HCT116 (cell line): ENCODE measurements at regions not wholly inside any gene's neighbourhood (a gene's known extent, or its start where the extent isn't known, plus 50 kb on each side); places are given as distances from the start of the nearest gene placed in this dataset.

Source experiments
- ATAC-seq: fragments of 200-7000 bp; cut with Tn5 transposase; 2 replicates; pipeline ENCODE4 v1.9.1; 2020; ENCODE audit warnings: mild to moderate bottlenecking, moderate library complexity
- BruUV-seq: library from RNA; stranded (reverse); fragments of 400-500 nt; replicated peaks from 2 replicates; lab custom pipeline; 2021; lab: Mats Ljungman, UMichigan
- CTCF ChIA-PET: fragments of 300-600 bp; sonication (Branson Sonifier 250); formaldehyde crosslinking; loops from one replicate; lab custom pipeline; 2021; ENCODE audit warnings: antibody characterized with exemption; lab: Charles Lee
- POLR2A ChIA-PET: fragments of 300-600, 350-600 bp; sonication (Branson Sonifier 250); formaldehyde crosslinking; loops from one replicate; lab custom pipeline; 2021; ENCODE audit warnings: antibody characterized with exemption; lab: Charles Lee
- RAD21 ChIA-PET, 2 experiments: fragments of 300-600 bp; sonication (Branson Sonifier 250); formaldehyde crosslinking; loops; one replicate each; lab custom pipeline; 2023; ENCODE audit warnings: low total read pairs in 2 of 2; ENCODE audit not compliant: uncharacterized antibody in 2 of 2, unreplicated experiment in 2 of 2, low non-redundant PET in 1 of 2; lab: Charles Lee
- DNase-seq: peaks from one replicate; pipeline ENCODE4 v3.0.0-alpha.2; 2010; ENCODE audit warnings: low read depth, low spot score
- H2AFZ ChIP-seq: fragments of 200-600 bp; shearing (Covaris generic), sonication (generic); 2 replicates; pipeline ENCODE4 v1.6.1; 2017; ENCODE audit warnings: low read depth, mixed run types, mixed read lengths, antibody characterized with exemption, low read length; ENCODE audit not compliant: poor library complexity, severe bottlenecking
- H3K27ac ChIP-seq: 2 replicates; pipeline ENCODE4 v1.5.1; 2012; ENCODE audit warnings: low read depth, low read length
- H3K27me3 ChIP-seq: fragments of 200-600 bp; sonication (generic); 2 replicates; pipeline ENCODE4 v1.6.1; 2016; ENCODE audit warnings: mixed run types, low read length, mixed read lengths; ENCODE audit not compliant: insufficient read depth
- H3K36me3 ChIP-seq, 2 experiments: fragments of 200-500 bp in 1 of 2; fragments of 200-600 bp in 1 of 2; sonication (Bioruptor generic) in 1 of 2; sonication (generic) in 1 of 2; 2 replicates each; pipeline versions ENCODE4 v1.5.1 to v1.6.1; 2014 to 2016; ENCODE audit warnings: low read length in 2 of 2, inconsistent platforms in 1 of 2, mixed read lengths in 1 of 2, mixed run types in 1 of 2; ENCODE audit not compliant: insufficient read depth in 2 of 2, control insufficient read depth in 1 of 2
- H3K4me1 ChIP-seq, 2 experiments: fragments of 200-600 bp in 1 of 2; sonication (generic) in 1 of 2; 2 replicates each; pipeline versions ENCODE4 v1.5.1 to v1.6.1; 2012 to 2017; ENCODE audit warnings: low read length in 2 of 2, inconsistent platforms in 1 of 2, mild to moderate bottlenecking in 1 of 2, mixed read lengths in 1 of 2, mixed run types in 1 of 2, moderate library complexity in 1 of 2; ENCODE audit not compliant: insufficient read depth in 2 of 2, control insufficient read depth in 1 of 2
- H3K4me2 ChIP-seq: fragments of 200-600 bp; sonication (generic); 2 replicates; pipeline ENCODE4 v1.6.1; 2017; ENCODE audit warnings: mixed run types, low read length, mixed read lengths
- H3K4me3 ChIP-seq, 2 experiments: fragments of 200-600 bp in 1 of 2; sonication (generic) in 1 of 2; replicated peaks in 1 of 2; 2 replicates each; pipeline ENCODE4 v1.5.1; 2011 to 2016; ENCODE audit warnings: low read length in 2 of 2, control low read depth in 1 of 2, low read depth in 1 of 2, mild to moderate bottlenecking in 1 of 2, mixed read lengths in 1 of 2, mixed run types in 1 of 2
- H3K79me2 ChIP-seq: fragments of 200-600 bp; sonication (generic); 2 replicates; pipeline ENCODE4 v1.6.1; 2017; ENCODE audit warnings: mild to moderate bottlenecking, mixed run types, low read length, moderate library complexity, mixed read lengths; ENCODE audit not compliant: insufficient read depth
- H3K9ac ChIP-seq: fragments of 200-600 bp; sonication (generic); 2 replicates; pipeline ENCODE4 v1.6.1; 2016; ENCODE audit warnings: low read length, mixed read lengths
- H3K9me2 ChIP-seq: fragments of 200-600 bp; sonication (generic), shearing (Covaris generic); 2 replicates; pipeline ENCODE4 v1.6.1; 2017; ENCODE audit warnings: mixed run types, mild to moderate bottlenecking, moderate library complexity; ENCODE audit not compliant: insufficient read depth
- H3K9me3 ChIP-seq, 2 experiments: fragments of 200-500 bp in 1 of 2; fragments of 200-600 bp in 1 of 2; sonication (Bioruptor generic) in 1 of 2; sonication (generic) in 1 of 2; 2 replicates each; pipeline ENCODE4 v1.6.1; 2014 to 2017; ENCODE audit warnings: low read length in 2 of 2, mixed read lengths in 2 of 2, inconsistent platforms in 1 of 2, low read depth in 1 of 2, mild to moderate bottlenecking in 1 of 2, mixed run types in 1 of 2, moderate library complexity in 1 of 2; ENCODE audit not compliant: control insufficient read depth in 1 of 2, insufficient read depth in 1 of 2
- H4K20me1 ChIP-seq: fragments of 200-600 bp; sonication (generic), shearing (Covaris generic); 2 replicates; pipeline ENCODE4 v1.6.1; 2017; ENCODE audit warnings: mixed run types, mild to moderate bottlenecking, moderate library complexity; ENCODE audit not compliant: insufficient read depth
- EZH2 ChIP-seq: fragments of 200-600 bp; sonication (generic); IDR thresholded peaks from 2 replicates; pipeline ENCODE4 v1.6.1; 2017; ENCODE audit warnings: antibody characterized with exemption, mixed run types
- EZH2phosphoT487 ChIP-seq: fragments of 200-600 bp; IDR thresholded peaks from 2 replicates; pipeline ENCODE4 v1.6.1; 2018; ENCODE audit warnings: antibody characterized with exemption, borderline replicate concordance
- JUND ChIP-seq: IDR thresholded peaks from 2 replicates; pipeline ENCODE4 v1.6.1; 2012
- POLR2AphosphoS5 ChIP-seq: IDR thresholded peaks from 2 replicates; pipeline ENCODE4 v1.6.1; 2011; ENCODE audit warnings: mild to moderate bottlenecking, low read depth, low read length, moderate library complexity
- RAD21 ChIP-seq: IDR thresholded peaks from 2 replicates; pipeline ENCODE4 v1.6.1; 2012; ENCODE audit warnings: low read depth, mild to moderate bottlenecking
- YY1 ChIP-seq: IDR thresholded peaks from 2 replicates; pipeline ENCODE4 v1.6.1; 2011; ENCODE audit warnings: low read length, low read depth, moderate library complexity, mild to moderate bottlenecking; ENCODE audit not compliant: insufficient replicate concordance; ENCODE audit errors: extremely low read depth
- intact Hi-C: fragments of 100-400 bp; cut with micrococcal nuclease; formaldehyde crosslinking; loops from 2 replicates; pipeline ENCODE4 v1.10.0; 2022
- TF ChIP-seq, protein P1 (sequence below), 3 experiments: fragments of 200-600 bp in 1 of 3; sonication (generic) in 1 of 3; IDR thresholded peaks in 2 of 3; conservative IDR thresholded peaks in 1 of 3; 2 replicates each; pipeline ENCODE4 v1.5.1; 2012 to 2017; ENCODE audit warnings: low read depth in 2 of 3, low read length in 2 of 3, antibody characterized with exemption in 1 of 3, borderline replicate concordance in 1 of 3, control low read depth in 1 of 3, mild to moderate bottlenecking in 1 of 3, mixed read lengths in 1 of 3, mixed run types in 1 of 3, moderate library complexity in 1 of 3; ENCODE audit not compliant: insufficient read depth in 1 of 3
- TF ChIP-seq, protein P2 (sequence below): IDR thresholded peaks from 2 replicates; pipeline ENCODE4 v1.6.1; 2011; ENCODE audit warnings: mild to moderate bottlenecking, low read length, moderate library complexity; ENCODE audit not compliant: insufficient replicate concordance; ENCODE audit errors: extremely low read depth

DNA sequence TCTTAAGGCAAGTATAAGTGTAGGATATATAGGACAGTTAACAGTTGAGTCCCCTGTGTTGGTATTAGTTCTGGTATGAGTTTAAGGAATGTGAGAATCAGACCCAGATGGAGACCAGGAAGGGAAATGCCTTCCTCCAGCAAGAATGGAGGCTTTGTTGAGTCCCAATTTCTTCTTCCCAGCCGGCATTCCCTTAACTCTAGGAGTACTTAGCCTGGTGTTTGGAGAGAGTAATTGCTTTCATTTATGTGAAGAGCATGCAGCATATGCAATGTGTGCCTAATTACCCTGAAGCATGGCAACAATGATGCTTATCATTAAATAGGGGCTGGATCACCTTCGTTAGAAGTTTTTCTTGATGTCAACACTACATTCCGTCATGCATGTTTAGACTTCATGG lies 225.9 kb upstream of the XYLT1 start:
- no peak overlapping the region for H3K4me2 ChIP-seq
- no peaks in the 10 kb centered on the region for H3K9me2 ChIP-seq
- H3K27ac ChIP-seq, result no peak overlapping the region
- ChIA-PET RAD21 (no interaction called here), POLR2A (no interaction called here), CTCF (no interaction called here)
- intact Hi-C loops, result no loop called here
- TF ChIP-seq EZH2phosphoT487 (no peak), YY1 (no peak), EZH2 (no peak), RAD21 (no peak), POLR2AphosphoS5 (no peak), JUND (no peak)
- TF ChIP-seq, protein P1, sequence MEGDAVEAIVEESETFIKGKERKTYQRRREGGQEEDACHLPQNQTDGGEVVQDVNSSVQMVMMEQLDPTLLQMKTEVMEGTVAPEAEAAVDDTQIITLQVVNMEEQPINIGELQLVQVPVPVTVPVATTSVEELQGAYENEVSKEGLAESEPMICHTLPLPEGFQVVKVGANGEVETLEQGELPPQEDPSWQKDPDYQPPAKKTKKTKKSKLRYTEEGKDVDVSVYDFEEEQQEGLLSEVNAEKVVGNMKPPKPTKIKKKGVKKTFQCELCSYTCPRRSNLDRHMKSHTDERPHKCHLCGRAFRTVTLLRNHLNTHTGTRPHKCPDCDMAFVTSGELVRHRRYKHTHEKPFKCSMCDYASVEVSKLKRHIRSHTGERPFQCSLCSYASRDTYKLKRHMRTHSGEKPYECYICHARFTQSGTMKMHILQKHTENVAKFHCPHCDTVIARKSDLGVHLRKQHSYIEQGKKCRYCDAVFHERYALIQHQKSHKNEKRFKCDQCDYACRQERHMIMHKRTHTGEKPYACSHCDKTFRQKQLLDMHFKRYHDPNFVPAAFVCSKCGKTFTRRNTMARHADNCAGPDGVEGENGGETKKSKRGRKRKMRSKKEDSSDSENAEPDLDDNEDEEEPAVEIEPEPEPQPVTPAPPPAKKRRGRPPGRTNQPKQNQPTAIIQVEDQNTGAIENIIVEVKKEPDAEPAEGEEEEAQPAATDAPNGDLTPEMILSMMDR (IDR thresholded peaks at IDR 0.05 in 2 of 3, conservative IDR thresholded peaks at IDR 0.05 in 1 of 3; ENCODE audit: borderline replicate concordance in 1 of 3, insufficient read depth in 1 of 3, low read depth in 2 of 3, low read length in 2 of 3), result no peak
- TF ChIP-seq, protein P2, sequence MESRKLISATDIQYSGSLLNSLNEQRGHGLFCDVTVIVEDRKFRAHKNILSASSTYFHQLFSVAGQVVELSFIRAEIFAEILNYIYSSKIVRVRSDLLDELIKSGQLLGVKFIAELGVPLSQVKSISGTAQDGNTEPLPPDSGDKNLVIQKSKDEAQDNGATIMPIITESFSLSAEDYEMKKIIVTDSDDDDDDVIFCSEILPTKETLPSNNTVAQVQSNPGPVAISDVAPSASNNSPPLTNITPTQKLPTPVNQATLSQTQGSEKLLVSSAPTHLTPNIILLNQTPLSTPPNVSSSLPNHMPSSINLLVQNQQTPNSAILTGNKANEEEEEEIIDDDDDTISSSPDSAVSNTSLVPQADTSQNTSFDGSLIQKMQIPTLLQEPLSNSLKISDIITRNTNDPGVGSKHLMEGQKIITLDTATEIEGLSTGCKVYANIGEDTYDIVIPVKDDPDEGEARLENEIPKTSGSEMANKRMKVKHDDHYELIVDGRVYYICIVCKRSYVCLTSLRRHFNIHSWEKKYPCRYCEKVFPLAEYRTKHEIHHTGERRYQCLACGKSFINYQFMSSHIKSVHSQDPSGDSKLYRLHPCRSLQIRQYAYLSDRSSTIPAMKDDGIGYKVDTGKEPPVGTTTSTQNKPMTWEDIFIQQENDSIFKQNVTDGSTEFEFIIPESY, result no peak
- peaks cover 14% of the 10 kb centered on the region for H3K27me3 ChIP-seq
- ATAC-seq (no peak), DNase-seq (no peak)
- no peaks in the 10 kb centered on the region for H3K79me2 ChIP-seq
- no peaks in the 10 kb centered on the region for H4K20me1 ChIP-seq
- no peak overlapping the region for H3K9ac ChIP-seq
- H2AFZ ChIP-seq, result no peak overlapping the region
- BruUV-seq, result no TSS peak
- H3K36me3 ChIP-seq, result no peaks in the 10 kb centered on the region
- H3K4me1 ChIP-seq, result no peaks in the 10 kb centered on the region
- H3K4me3 ChIP-seq, result no peak overlapping the region
- H3K9me3 ChIP-seq, result no peaks in the 10 kb centered on the region
